HEK293 (cell line): ENCODE measurements at regions not wholly inside any gene's neighbourhood (a gene's known extent, or its start where the extent isn't known, plus 50 kb on each side); places are given as distances from the start of the nearest gene placed in this dataset.

ENCODE experiments used
- FEZF1 ChIP-seq: fragments of 450-650 bp; formaldehyde crosslinking; IDR thresholded peaks from 2 replicates; pipeline ENCODE4 v1.5.1; 2016; ENCODE audit warnings: missing biosample characterization, missing genetic modification characterization
- ZNF76 ChIP-seq: fragments of 450-650 bp; formaldehyde crosslinking; IDR thresholded peaks from 2 replicates; pipeline ENCODE4; 2016; ENCODE audit warnings: low read depth, missing biosample characterization, missing genetic modification characterization, borderline replicate concordance
- TF ChIP-seq, protein P1 (sequence below): fragments of 450-650 bp; formaldehyde crosslinking; IDR thresholded peaks from 2 replicates; pipeline ENCODE4 v1.5.1; 2016; ENCODE audit warnings: missing biosample characterization, missing genetic modification characterization
- TF ChIP-seq, protein P2 (sequence below): fragments of 450-650 bp; formaldehyde crosslinking; IDR thresholded peaks from 2 replicates; pipeline ENCODE4 v1.5.1; 2016; ENCODE audit warnings: missing biosample characterization, missing genetic modification characterization
- TF ChIP-seq, protein P3 (sequence below): fragments of 450-650 bp; formaldehyde crosslinking; IDR thresholded peaks from 2 replicates; pipeline ENCODE4 v1.5.1; 2016; ENCODE audit warnings: missing biosample characterization, missing genetic modification characterization

DNA sequence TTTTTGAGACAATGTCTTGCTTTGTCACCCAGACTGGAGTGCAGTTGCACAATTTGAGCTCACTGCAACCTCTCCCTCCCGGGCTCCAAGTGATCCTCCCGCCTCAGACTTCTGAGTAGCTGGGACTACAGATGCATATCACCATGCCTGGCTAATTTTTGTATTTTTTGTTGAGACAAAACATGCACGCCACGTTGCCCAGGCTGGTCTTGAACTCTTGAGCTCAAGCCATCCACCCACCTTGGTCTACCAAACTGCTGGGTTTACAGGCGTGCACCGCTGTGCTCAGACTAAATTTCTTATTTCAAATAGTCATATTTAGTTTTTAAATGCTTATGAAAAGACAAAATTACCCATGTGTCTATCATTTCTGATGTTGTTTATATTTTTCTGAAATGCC lies 2324.1 kb downstream of the MAT2B start:
- TF ChIP-seq ZNF76 (tag by site-specific recombination) (no peak), FEZF1 (tag by site-specific recombination) (no peak)
- TF ChIP-seq, protein P1, sequence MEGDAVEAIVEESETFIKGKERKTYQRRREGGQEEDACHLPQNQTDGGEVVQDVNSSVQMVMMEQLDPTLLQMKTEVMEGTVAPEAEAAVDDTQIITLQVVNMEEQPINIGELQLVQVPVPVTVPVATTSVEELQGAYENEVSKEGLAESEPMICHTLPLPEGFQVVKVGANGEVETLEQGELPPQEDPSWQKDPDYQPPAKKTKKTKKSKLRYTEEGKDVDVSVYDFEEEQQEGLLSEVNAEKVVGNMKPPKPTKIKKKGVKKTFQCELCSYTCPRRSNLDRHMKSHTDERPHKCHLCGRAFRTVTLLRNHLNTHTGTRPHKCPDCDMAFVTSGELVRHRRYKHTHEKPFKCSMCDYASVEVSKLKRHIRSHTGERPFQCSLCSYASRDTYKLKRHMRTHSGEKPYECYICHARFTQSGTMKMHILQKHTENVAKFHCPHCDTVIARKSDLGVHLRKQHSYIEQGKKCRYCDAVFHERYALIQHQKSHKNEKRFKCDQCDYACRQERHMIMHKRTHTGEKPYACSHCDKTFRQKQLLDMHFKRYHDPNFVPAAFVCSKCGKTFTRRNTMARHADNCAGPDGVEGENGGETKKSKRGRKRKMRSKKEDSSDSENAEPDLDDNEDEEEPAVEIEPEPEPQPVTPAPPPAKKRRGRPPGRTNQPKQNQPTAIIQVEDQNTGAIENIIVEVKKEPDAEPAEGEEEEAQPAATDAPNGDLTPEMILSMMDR (tag by site-specific recombination): no peak
- TF ChIP-seq, protein P2, sequence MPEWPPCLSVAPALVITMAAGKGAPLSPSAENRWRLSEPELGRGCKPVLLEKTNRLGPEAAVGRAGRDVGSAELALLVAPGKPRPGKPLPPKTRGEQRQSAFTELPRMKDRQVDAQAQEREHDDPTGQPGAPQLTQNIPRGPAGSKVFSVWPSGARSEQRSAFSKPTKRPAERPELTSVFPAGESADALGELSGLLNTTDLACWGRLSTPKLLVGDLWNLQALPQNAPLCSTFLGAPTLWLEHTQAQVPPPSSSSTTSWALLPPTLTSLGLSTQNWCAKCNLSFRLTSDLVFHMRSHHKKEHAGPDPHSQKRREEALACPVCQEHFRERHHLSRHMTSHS (tag by site-specific recombination): no peak
- TF ChIP-seq, protein P3, sequence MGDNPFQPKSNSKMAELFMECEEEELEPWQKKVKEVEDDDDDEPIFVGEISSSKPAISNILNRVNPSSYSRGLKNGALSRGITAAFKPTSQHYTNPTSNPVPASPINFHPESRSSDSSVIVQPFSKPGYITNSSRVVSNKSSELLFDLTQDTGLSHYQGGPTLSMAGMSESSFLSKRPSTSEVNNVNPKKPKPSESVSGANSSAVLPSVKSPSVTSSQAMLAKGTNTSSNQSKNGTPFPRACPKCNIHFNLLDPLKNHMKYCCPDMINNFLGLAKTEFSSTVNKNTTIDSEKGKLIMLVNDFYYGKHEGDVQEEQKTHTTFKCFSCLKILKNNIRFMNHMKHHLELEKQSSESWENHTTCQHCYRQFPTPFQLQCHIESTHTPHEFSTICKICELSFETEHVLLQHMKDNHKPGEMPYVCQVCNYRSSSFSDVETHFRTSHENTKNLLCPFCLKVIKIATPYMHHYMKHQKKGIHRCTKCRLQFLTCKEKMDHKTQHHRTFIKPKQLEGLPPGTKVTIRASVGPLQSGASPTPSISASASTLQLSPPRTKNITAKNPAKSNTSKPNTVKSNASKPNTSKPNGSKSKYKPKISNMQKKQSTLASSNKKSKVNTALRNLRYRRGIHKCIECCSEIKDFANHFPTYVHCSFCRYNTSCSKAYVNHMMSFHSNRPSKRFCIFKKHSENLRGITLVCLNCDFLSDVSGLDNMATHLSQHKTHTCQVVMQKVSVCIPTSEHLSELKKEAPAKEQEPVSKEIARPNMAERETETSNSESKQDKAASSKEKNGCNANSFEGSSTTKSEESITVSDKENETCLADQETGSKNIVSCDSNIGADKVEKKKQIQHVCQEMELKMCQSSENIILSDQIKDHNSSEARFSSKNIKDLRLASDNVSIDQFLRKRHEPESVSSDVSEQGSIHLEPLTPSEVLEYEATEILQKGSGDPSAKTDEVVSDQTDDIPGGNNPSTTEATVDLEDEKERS: no peak
